ENCODE measurements at regions not wholly inside any gene's neighbourhood (a gene's known extent, or its start where the extent isn't known, plus 50 kb on each side); places are given as distances from the start of the nearest gene placed in this dataset.

DNA sequence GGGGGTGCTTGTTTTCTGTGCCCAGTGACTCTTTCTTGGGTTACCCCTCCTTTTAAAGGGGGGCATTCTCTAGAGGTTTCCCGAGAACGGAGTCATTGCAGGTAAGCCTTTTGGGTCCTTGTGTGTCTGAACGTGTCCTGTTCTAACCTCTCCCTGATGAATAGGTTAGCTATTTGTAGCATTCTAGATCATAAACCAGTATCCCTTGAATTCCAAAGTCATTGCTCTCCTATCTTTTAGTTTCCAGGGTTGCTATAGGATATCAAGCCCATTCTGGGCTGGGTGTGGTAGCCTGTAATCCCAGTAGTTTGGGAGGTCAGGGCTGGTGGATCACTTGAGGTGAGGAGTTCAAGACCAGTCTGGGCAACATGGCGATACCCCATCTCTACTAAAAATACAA, 65.9 kb upstream of the YWHAQ start:
- CTCF ChIA-PET: no interaction called here
- no peaks in the 10 kb centered on the region for H3K9me2 ChIP-seq (ENCODE audit: insufficient read depth)
- intact Hi-C loops (cut with micrococcal nuclease): no loop called here
- TF ChIP-seq CBX3 (IDR thresholded peaks at IDR 0.05; ENCODE audit: low read depth) (no peak), EGR1 (IDR thresholded peaks at IDR 0.05; ENCODE audit: low read depth) (no peak), JUND (IDR thresholded peaks at IDR 0.05) (no peak), RAD21 (IDR thresholded peaks at IDR 0.05; ENCODE audit: low read depth) (no peak), ZFX (IDR thresholded peaks at IDR 0.05) (no peak), SIN3A (IDR thresholded peaks at IDR 0.05; ENCODE audit: low read depth) (no peak), SP1 (IDR thresholded peaks at IDR 0.05; ENCODE audit: low read depth) (no peak), CEBPB (IDR thresholded peaks at IDR 0.05; ENCODE audit: low read depth) (no peak), POLR2AphosphoS5 (IDR thresholded peaks at IDR 0.05; ENCODE audit: low read depth, low read length) (no peak), FOSL1 (IDR thresholded peaks at IDR 0.05; ENCODE audit: low read depth) (no peak), POLR2A (IDR thresholded peaks at IDR 0.05; ENCODE audit: borderline replicate concordance, extremely low read depth, insufficient read depth, insufficient read length) (no peak), EZH2 (IDR thresholded peaks at IDR 0.05) (no peak)
- TF ChIP-seq, protein P1, sequence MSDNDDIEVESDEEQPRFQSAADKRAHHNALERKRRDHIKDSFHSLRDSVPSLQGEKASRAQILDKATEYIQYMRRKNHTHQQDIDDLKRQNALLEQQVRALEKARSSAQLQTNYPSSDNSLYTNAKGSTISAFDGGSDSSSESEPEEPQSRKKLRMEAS (IDR thresholded peaks at IDR 0.05): no peak
- TF ChIP-seq, protein P2, sequence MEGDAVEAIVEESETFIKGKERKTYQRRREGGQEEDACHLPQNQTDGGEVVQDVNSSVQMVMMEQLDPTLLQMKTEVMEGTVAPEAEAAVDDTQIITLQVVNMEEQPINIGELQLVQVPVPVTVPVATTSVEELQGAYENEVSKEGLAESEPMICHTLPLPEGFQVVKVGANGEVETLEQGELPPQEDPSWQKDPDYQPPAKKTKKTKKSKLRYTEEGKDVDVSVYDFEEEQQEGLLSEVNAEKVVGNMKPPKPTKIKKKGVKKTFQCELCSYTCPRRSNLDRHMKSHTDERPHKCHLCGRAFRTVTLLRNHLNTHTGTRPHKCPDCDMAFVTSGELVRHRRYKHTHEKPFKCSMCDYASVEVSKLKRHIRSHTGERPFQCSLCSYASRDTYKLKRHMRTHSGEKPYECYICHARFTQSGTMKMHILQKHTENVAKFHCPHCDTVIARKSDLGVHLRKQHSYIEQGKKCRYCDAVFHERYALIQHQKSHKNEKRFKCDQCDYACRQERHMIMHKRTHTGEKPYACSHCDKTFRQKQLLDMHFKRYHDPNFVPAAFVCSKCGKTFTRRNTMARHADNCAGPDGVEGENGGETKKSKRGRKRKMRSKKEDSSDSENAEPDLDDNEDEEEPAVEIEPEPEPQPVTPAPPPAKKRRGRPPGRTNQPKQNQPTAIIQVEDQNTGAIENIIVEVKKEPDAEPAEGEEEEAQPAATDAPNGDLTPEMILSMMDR (IDR thresholded peaks at IDR 0.05 in 2 of 3, conservative IDR thresholded peaks at IDR 0.05 in 1 of 3; ENCODE audit: borderline replicate concordance in 1 of 3, insufficient read depth in 1 of 3, low read depth in 2 of 3, low read length in 2 of 3): no peak
- TF ChIP-seq, protein P3, sequence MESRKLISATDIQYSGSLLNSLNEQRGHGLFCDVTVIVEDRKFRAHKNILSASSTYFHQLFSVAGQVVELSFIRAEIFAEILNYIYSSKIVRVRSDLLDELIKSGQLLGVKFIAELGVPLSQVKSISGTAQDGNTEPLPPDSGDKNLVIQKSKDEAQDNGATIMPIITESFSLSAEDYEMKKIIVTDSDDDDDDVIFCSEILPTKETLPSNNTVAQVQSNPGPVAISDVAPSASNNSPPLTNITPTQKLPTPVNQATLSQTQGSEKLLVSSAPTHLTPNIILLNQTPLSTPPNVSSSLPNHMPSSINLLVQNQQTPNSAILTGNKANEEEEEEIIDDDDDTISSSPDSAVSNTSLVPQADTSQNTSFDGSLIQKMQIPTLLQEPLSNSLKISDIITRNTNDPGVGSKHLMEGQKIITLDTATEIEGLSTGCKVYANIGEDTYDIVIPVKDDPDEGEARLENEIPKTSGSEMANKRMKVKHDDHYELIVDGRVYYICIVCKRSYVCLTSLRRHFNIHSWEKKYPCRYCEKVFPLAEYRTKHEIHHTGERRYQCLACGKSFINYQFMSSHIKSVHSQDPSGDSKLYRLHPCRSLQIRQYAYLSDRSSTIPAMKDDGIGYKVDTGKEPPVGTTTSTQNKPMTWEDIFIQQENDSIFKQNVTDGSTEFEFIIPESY (IDR thresholded peaks at IDR 0.05; ENCODE audit: extremely low read depth, insufficient replicate concordance, low read length): no peak
- TF ChIP-seq, protein P4, sequence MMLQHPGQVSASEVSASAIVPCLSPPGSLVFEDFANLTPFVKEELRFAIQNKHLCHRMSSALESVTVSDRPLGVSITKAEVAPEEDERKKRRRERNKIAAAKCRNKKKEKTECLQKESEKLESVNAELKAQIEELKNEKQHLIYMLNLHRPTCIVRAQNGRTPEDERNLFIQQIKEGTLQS (IDR thresholded peaks at IDR 0.05): no peak
- H3K9me3 ChIP-seq (ENCODE audit: control insufficient read depth in 1 of 2, insufficient read depth in 1 of 2, low read depth in 1 of 2, low read length in 2 of 2): no peaks in the 10 kb centered on the region
- H3K4me1 ChIP-seq (ENCODE audit: control insufficient read depth in 1 of 2, insufficient read depth in 2 of 2, low read length in 2 of 2): peaks cover 3 to 17% of the 10 kb centered on the region in 2 experiments; a peak in 3 of 4 replicates
- H3K36me3 ChIP-seq (ENCODE audit: control insufficient read depth in 1 of 2, insufficient read depth in 2 of 2, low read length in 2 of 2): no peaks in the 10 kb centered on the region
- no peak overlapping the region for H3K27ac ChIP-seq (ENCODE audit: low read depth, low read length)
- peaks cover 3% of the 10 kb centered on the region; the same call in 1 of the 2 replicates for H3K27me3 ChIP-seq (ENCODE audit: insufficient read depth, low read length)
- no peak overlapping the region for H2AFZ ChIP-seq (ENCODE audit: low read depth, low read length, poor library complexity, severe bottlenecking)
- H3K9ac ChIP-seq (ENCODE audit: low read length): no peak overlapping the region
- no TSS peak for BruUV-seq (replicated peaks)
- POLR2A ChIA-PET: no interaction called here
- H4K20me1 ChIP-seq (ENCODE audit: insufficient read depth): no peaks in the 10 kb centered on the region
- no peaks in the 10 kb centered on the region for H3K79me2 ChIP-seq (ENCODE audit: insufficient read depth, low read length)
- H3K4me3 ChIP-seq (replicated peaks in 1 of 2; ENCODE audit: low read depth in 1 of 2, low read length in 2 of 2): no peak overlapping the region
- ATAC-seq: no peak
- H3K4me2 ChIP-seq (ENCODE audit: low read length): no peak overlapping the region
- RAD21 ChIA-PET (ENCODE audit: low non-redundant PET in 1 of 2, low total read pairs in 2 of 2, uncharacterized antibody in 2 of 2, unreplicated experiment in 2 of 2): no interaction called here
- no peak for DNase-seq (ENCODE audit: low read depth, low spot score)

Data from HCT116 (cell line).